Limb (tissue), 2 donors: ENCODE measurements at regions not wholly inside any gene's neighbourhood (a gene's known extent, or its start where the extent isn't known, plus 50 kb on each side); places are given as distances from the start of the nearest gene placed in this dataset.

Source experiments
- DNase-seq, 2 donors: peaks; one replicate each; pipeline ENCODE4 v3.0.0-alpha.2; 2016; ENCODE audit errors: extremely low spot score in 2 of 2

GRCh38 chr20:9981829-9982228 is 53.0 kb upstream of the ANKEF1 start:
- peak in 1 of 2 donors; percentile 44 for DNase-seq

- peak; percentile 37 to 89 for DNase-seq
Observed at GRCh38 chr20:9978397-9979004, 56.3 kb upstream of the ANKEF1 start.

- no peak for DNase-seq
Observed at GRCh38 chr20:9977629-9978028, 57.2 kb upstream of the ANKEF1 start.

- DNase-seq: no peak
Observed at GRCh38 chr20:9974324-9974723, 60.5 kb upstream of the ANKEF1 start.

- DNase-seq: no peak
Observed at GRCh38 chr20:9971746-9972145, 63.0 kb upstream of the ANKEF1 start.

GRCh38 chr20:9969626-9970025 is 65.2 kb upstream of the ANKEF1 start:
- DNase-seq: no peak

- DNase-seq: no peak
Observed at GRCh38 chr20:9968015-9968414, 66.8 kb upstream of the ANKEF1 start.

- DNase-seq: no peak
Observed at GRCh38 chr20:9966966-9967365, 67.8 kb upstream of the ANKEF1 start.

GRCh38 chr20:9963029-9963428 is 71.8 kb upstream of the ANKEF1 start:
- no peak for DNase-seq

- no peak for DNase-seq
Observed at GRCh38 chr20:9958693-9959092, 76.1 kb upstream of the ANKEF1 start.

- DNase-seq: no peak
Observed at GRCh38 chr20:9955646-9956045, 79.1 kb upstream of the ANKEF1 start.

- no peak for DNase-seq
Observed at GRCh38 chr20:9949563-9949962, 85.2 kb upstream of the ANKEF1 start.

GRCh38 chr20:9945408-9945807 is 89.4 kb upstream of the ANKEF1 start:
- no peak for DNase-seq

- DNase-seq: no peak
Observed at GRCh38 chr20:9942736-9943135, 92.1 kb upstream of the ANKEF1 start.

- DNase-seq: no peak
Observed at GRCh38 chr20:9940329-9940728, 94.5 kb upstream of the ANKEF1 start.

- no peak for DNase-seq
Observed at GRCh38 chr20:9939231-9939630, 95.6 kb upstream of the ANKEF1 start.

- no peak for DNase-seq
Observed at GRCh38 chr20:9935285-9935684, 96.4 kb upstream of the PAK5 start.

- no peak for DNase-seq
Observed at GRCh38 chr20:9930142-9930541, 91.3 kb upstream of the PAK5 start.

GRCh38 chr20:9928955-9929354 is 90.1 kb upstream of the PAK5 start:
- no peak for DNase-seq

- DNase-seq: no peak
Observed at GRCh38 chr20:9928281-9928737, 89.4 kb upstream of the PAK5 start.

- DNase-seq: no peak
Observed at GRCh38 chr20:9927224-9927623, 88.3 kb upstream of the PAK5 start.

- no peak for DNase-seq
Observed at GRCh38 chr20:9926476-9926875, 87.6 kb upstream of the PAK5 start.

GRCh38 chr20:9926007-9926406 is 87.1 kb upstream of the PAK5 start:
- no peak for DNase-seq

GRCh38 chr20:9923648-9924047 is 84.8 kb upstream of the PAK5 start:
- no peak for DNase-seq
